ENCODE measurements at regions not wholly inside any gene's neighbourhood (a gene's known extent, or its start where the extent isn't known, plus 50 kb on each side); places are given as distances from the start of the nearest gene placed in this dataset.

GRCh38 chr5:168238463-168238862 is 53.0 kb upstream of the WWC1 start:
- no peak for DNase-seq

GRCh38 chr5:168239325-168239724 is 52.1 kb upstream of the WWC1 start:
- no peak for DNase-seq
